ENCODE measurements at regions not wholly inside any gene's neighbourhood (a gene's known extent, or its start where the extent isn't known, plus 50 kb on each side); places are given as distances from the start of the nearest gene placed in this dataset.

DNA sequence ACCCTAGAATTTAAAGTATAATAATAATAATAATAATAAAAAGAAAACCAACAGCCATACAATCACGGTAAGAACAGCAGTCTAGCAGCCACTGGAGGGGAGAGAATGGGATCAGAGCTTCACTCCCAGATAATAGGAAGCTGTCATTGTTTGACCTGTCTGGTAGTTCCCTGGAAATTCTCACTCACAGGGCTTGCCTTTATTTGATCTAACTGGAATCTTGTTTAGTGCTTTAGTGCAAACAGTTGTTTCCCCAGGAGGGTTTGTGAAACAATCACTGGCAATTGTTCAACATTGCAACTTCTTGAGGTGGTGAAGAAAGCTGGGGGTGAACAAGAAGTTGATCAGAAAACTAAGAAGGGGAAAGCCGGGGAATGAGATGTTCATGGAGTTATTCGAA is 68.7 kb upstream of the PTCSC3 start:
- no peak for TF ChIP-seq CTCF (IDR thresholded peaks at IDR 0.05)
- TF ChIP-seq POLR2AphosphoS5 (IDR thresholded peaks at IDR 0.05), result no peak
- no peak for TF ChIP-seq POLR2A (IDR thresholded peaks at IDR 0.05)

Measured in transverse colon (tissue), 4 donors.